Forelimb muscle (tissue), 1 donor: ENCODE measurements at regions not wholly inside any gene's neighbourhood (a gene's known extent, or its start where the extent isn't known, plus 50 kb on each side); places are given as distances from the start of the nearest gene placed in this dataset.
"Not testable (repeated sequence)": the region's sequence is repeated elsewhere in the genome, so short reads cannot be mapped to it uniquely, and the experiment has no call there.

Source experiments
- DNase-seq: peaks from one replicate; pipeline ENCODE4 v3.0.0-alpha.2; 2013; ENCODE audit warnings: low read depth

GRCh38 chr6:113742342-113742741 is 114.8 kb upstream of the MARCKS start:
- no peak for DNase-seq

- no peak for DNase-seq
Measured at GRCh38 chr6:113744861-113745260, 112.3 kb upstream of the MARCKS start.

- no peak for DNase-seq
Measured at GRCh38 chr6:113750151-113750855, 106.8 kb upstream of the MARCKS start.

- DNase-seq: no peak
Measured at GRCh38 chr6:113754291-113754690, 102.9 kb upstream of the MARCKS start.

- DNase-seq: no peak
Measured at GRCh38 chr6:113755449-113756289, 101.5 kb upstream of the MARCKS start.

- no peak for DNase-seq
Measured at GRCh38 chr6:113756290-113756665, 100.9 kb upstream of the MARCKS start.

- no peak for DNase-seq
Measured at GRCh38 chr6:113758214-113758613, 98.9 kb upstream of the MARCKS start.

GRCh38 chr6:113758826-113759574 is 98.1 kb upstream of the MARCKS start:
- DNase-seq: no peak

- DNase-seq: no peak
Measured at GRCh38 chr6:113762641-113763040, 94.5 kb upstream of the MARCKS start.

GRCh38 chr6:113763311-113763766 is 93.8 kb upstream of the MARCKS start:
- DNase-seq: no peak

- no peak for DNase-seq
Measured at GRCh38 chr6:113763876-113764275, 93.3 kb upstream of the MARCKS start.

- no peak for DNase-seq
Measured at GRCh38 chr6:113765909-113766308, 91.2 kb upstream of the MARCKS start.

GRCh38 chr6:113767985-113768384 is 89.2 kb upstream of the MARCKS start:
- DNase-seq: no peak

GRCh38 chr6:113772961-113773360 is 84.2 kb upstream of the MARCKS start:
- DNase-seq: no peak

GRCh38 chr6:113774127-113774825 is 82.9 kb upstream of the MARCKS start:
- no peak for DNase-seq

- no peak for DNase-seq
Measured at GRCh38 chr6:113776998-113777397, 80.1 kb upstream of the MARCKS start.

- no peak for DNase-seq
Measured at GRCh38 chr6:113777601-113778000, 79.5 kb upstream of the MARCKS start.

- DNase-seq: no peak
Measured at GRCh38 chr6:113779656-113780055, 77.5 kb upstream of the MARCKS start.

GRCh38 chr6:113782636-113783035 is 74.5 kb upstream of the MARCKS start:
- DNase-seq: no peak

GRCh38 chr6:113786168-113786567 is 71.0 kb upstream of the MARCKS start:
- DNase-seq: no peak

GRCh38 chr6:113788586-113788985 is 68.6 kb upstream of the MARCKS start:
- DNase-seq: no peak

GRCh38 chr6:113791225-113791624 is 65.9 kb upstream of the MARCKS start:
- DNase-seq: not testable (repeated sequence)
